Endodermal cell (in vitro differentiated cells): ENCODE measurements at regions not wholly inside any gene's neighbourhood (a gene's known extent, or its start where the extent isn't known, plus 50 kb on each side); places are given as distances from the start of the nearest gene placed in this dataset.

ENCODE experiments used
- DNase-seq: peaks from one replicate; pipeline ENCODE4 v3.0.0-alpha.2; 2017
- H3K27ac ChIP-seq: 2 replicates; pipeline ENCODE4 v1.5.1; 2013; ENCODE audit warnings: mild to moderate bottlenecking, low read depth, low read length, moderate library complexity
- H3K27me3 ChIP-seq: 2 replicates; pipeline ENCODE4 v1.6.1; 2013; ENCODE audit warnings: mild to moderate bottlenecking, low read length, moderate library complexity; ENCODE audit not compliant: insufficient read depth, control insufficient read depth, poor library complexity, severe bottlenecking
- H3K36me3 ChIP-seq: 2 replicates; pipeline ENCODE4 v1.7.0; 2013; ENCODE audit warnings: mild to moderate bottlenecking, low read length, moderate library complexity; ENCODE audit not compliant: control insufficient read depth, insufficient read depth
- H3K4me1 ChIP-seq: one replicate; pipeline ENCODE4 v1.7.0; 2013; ENCODE audit warnings: low read length; ENCODE audit not compliant: control insufficient read depth, insufficient read depth
- H3K4me3 ChIP-seq: 2 replicates; pipeline ENCODE4 v1.5.1; 2013; ENCODE audit warnings: mild to moderate bottlenecking, low read length, moderate library complexity
- H3K9ac ChIP-seq: 2 replicates; pipeline ENCODE4 v1.6.1; 2013; ENCODE audit warnings: mild to moderate bottlenecking, low read length, moderate library complexity; ENCODE audit not compliant: poor library complexity, severe bottlenecking; ENCODE audit errors: extremely low read depth
- H3K9me3 ChIP-seq: 2 replicates; pipeline ENCODE4 v1.6.1; 2013; ENCODE audit warnings: mild to moderate bottlenecking, low read length, moderate library complexity; ENCODE audit not compliant: control insufficient read depth
- H3K27ac Mint-ChIP-seq: 2 replicates; pipeline ENCODE4 v1.8.0; 2020; ENCODE audit warnings: mixed read lengths
- H3K27me3 Mint-ChIP-seq: 2 replicates; pipeline ENCODE4 v1.8.0; 2021; ENCODE audit warnings: mild to moderate bottlenecking, mixed read lengths; ENCODE audit not compliant: insufficient read depth
- H3K36me3 Mint-ChIP-seq: 2 replicates; pipeline ENCODE4 v1.8.0; 2020; ENCODE audit warnings: low read depth, mixed read lengths
- H3K4me1 Mint-ChIP-seq: 2 replicates; pipeline ENCODE4 v1.8.0; 2020; ENCODE audit warnings: mixed read lengths
- H3K4me3 Mint-ChIP-seq: 2 replicates; pipeline ENCODE4 v1.8.0; 2020; ENCODE audit warnings: mild to moderate bottlenecking, moderate library complexity, mixed read lengths
- H3K9me3 Mint-ChIP-seq: 2 replicates; pipeline ENCODE4 v1.8.0; 2020; ENCODE audit warnings: mild to moderate bottlenecking, mixed read lengths
- CTCF ChIP-seq: fragments of 200-600 bp; sonication (generic); conservative IDR thresholded peaks from 2 replicates; pipeline ENCODE4 v1.5.0; 2021; ENCODE audit warnings: antibody characterized with exemption, mild to moderate bottlenecking
- WGBS, 2 experiments: methylation state at CpG; one replicate each; pipeline versions ENCODE4 v1.1.5 to v1.1.7; 2013; ENCODE audit warnings: missing lambda C conversion rate in 2 of 2, mixed read lengths in 1 of 2; ENCODE audit not compliant: insufficient coverage in 1 of 2, insufficient read length in 1 of 2; 5-methylcytosine and 5-hydroxymethylcytosine counted together

DNA sequence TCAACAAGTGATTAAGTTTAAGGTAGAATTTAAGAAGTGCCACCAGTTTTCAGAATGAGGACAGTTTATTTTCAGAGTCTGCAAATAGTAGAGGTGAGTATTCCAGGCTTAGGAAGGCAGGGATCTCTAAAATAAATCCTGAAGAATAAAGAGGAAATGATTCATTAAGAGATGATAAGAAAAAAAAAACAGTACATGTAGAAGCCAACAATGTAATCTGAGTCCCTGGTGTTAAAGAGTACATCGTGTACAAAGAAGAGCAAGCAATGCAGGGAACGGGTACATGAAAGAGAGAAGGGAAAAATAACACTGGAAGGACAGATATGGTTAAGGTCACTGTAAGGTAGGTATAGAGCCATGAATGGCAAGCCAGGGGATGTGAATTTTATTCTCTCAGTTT, 95.2 kb upstream of the FOXG1 start:
- Mint-ChIP-seq H3K27me3 (no peaks in the 10 kb centered on the region), H3K9me3 (no peaks in the 10 kb centered on the region), H3K36me3 (no peaks in the 10 kb centered on the region), H3K27ac (no peak overlapping the region), H3K4me3 (no peak overlapping the region), H3K4me1 (peaks cover 9% of the 10 kb centered on the region)
- WGBS, 2 experiments = 85 to 91% methylated on average over 2 of the region's 2 CpGs
- no peak for DNase-seq
- H3K4me3 ChIP-seq = no peak overlapping the region
- no peaks in the 10 kb centered on the region for H3K27me3 ChIP-seq
- TF ChIP-seq CTCF = no peak
- no peaks in the 10 kb centered on the region for H3K9me3 ChIP-seq
- no peaks in the 10 kb centered on the region for H3K4me1 ChIP-seq
- H3K27ac ChIP-seq = no peak overlapping the region
- no peaks in the 10 kb centered on the region for H3K36me3 ChIP-seq
- no peak overlapping the region for H3K9ac ChIP-seq

DNA sequence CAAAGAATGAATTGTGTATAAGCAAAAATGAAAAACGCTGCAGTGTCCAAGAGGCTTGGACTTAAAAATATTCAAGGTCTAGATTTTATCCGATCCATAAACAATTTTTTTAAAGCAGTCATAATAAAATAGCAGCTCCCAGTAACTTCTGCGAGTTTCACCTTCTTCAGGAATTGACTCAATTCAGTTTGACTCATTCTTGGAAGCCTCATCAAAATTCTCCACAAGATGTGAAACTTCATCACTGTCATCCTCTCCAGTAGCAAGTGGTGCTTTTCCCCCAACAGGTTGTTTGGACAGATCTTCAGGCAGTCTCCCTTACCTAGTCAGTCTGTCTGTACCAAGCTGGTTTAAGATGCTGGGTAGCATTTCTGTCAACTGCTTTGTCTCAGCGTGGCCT, 93.5 kb upstream of the FOXG1 start:
- Mint-ChIP-seq H3K4me3 (no peak overlapping the region), H3K27me3 (no peaks in the 10 kb centered on the region), H3K36me3 (no peaks in the 10 kb centered on the region), H3K4me1 (peaks cover 16% of the 10 kb centered on the region), H3K9me3 (no peaks in the 10 kb centered on the region), H3K27ac (no peak overlapping the region)
- H3K4me3 ChIP-seq = no peak overlapping the region
- H3K4me1 ChIP-seq = no peaks in the 10 kb centered on the region
- no peak for TF ChIP-seq CTCF
- H3K27ac ChIP-seq = no peak overlapping the region
- 95 to 100% methylated on average over 4 of the region's 4 CpGs for WGBS, 2 experiments
- H3K9me3 ChIP-seq = no peaks in the 10 kb centered on the region
- no peak overlapping the region for H3K9ac ChIP-seq
- H3K27me3 ChIP-seq = no peaks in the 10 kb centered on the region
- DNase-seq = no peak
- no peaks in the 10 kb centered on the region for H3K36me3 ChIP-seq

DNA sequence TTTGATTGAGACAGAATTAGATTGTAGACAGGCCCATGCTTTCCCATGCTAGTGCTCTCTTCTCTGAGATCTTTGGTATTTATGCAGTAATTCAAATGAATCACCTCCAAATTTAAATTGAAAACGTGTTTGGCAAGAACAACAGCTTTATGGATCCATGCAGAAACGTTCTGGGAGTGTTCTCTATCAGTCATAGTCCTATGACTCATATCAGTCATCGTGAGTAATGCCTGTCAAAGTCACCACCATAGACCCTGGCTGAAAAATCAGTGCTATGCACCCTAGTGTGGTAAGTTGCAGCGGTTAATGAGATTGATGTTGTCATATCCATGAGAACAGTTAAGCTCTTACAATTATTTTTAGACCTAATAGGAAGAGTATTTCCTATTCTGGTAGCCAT, 90.1 kb upstream of the FOXG1 start:
- Mint-ChIP-seq H3K4me1 (peaks cover 16% of the 10 kb centered on the region), H3K27me3 (no peaks in the 10 kb centered on the region), H3K36me3 (no peaks in the 10 kb centered on the region), H3K27ac (no peak overlapping the region), H3K4me3 (no peak overlapping the region), H3K9me3 (no peaks in the 10 kb centered on the region)
- Histone ChIP-seq H3K4me1 (no peaks in the 10 kb centered on the region), H3K9ac (no peak overlapping the region), H3K36me3 (no peaks in the 10 kb centered on the region), H3K4me3 (no peak overlapping the region), H3K27me3 (no peaks in the 10 kb centered on the region), H3K27ac (no peak overlapping the region), H3K9me3 (no peaks in the 10 kb centered on the region)
- 45 to 55% methylated on average over 3 to 4 of the region's 4 CpGs for whole genome bisulfite sequencing, 2 experiments
- TF ChIP-seq CTCF = no peak
- no peak for DNase-seq
